BE2C (cell line): ENCODE measurements at regions not wholly inside any gene's neighbourhood (a gene's known extent, or its start where the extent isn't known, plus 50 kb on each side); places are given as distances from the start of the nearest gene placed in this dataset.

Source experiments
- DNase-seq: peaks from one replicate; pipeline ENCODE4 v3.0.0-alpha.2; 2020
- H3K27me3 ChIP-seq: fragments of 250-450 bp; sonication (Bioruptor Pico); 2 replicates; pipeline ENCODE4 v1.5.1; 2020; ENCODE audit warnings: mild to moderate bottlenecking
- H3K36me3 ChIP-seq: fragments of 250-450 bp; sonication (Bioruptor Pico); 2 replicates; pipeline ENCODE4 v1.5.1; 2020; ENCODE audit warnings: mild to moderate bottlenecking
- H3K4me1 ChIP-seq: fragments of 250-450 bp; sonication (Bioruptor Pico); 2 replicates; pipeline ENCODE4 v1.5.1; 2020
- H3K4me3 ChIP-seq: 2 replicates; pipeline ENCODE4 v1.5.1; 2011; ENCODE audit warnings: low read depth, low read length
- H3K9me3 ChIP-seq: fragments of 250-450 bp; sonication (Bioruptor Pico); 2 replicates; pipeline ENCODE4 v1.5.1; 2020
- CTCF ChIP-seq: IDR thresholded peaks from 2 replicates; pipeline ENCODE4 v1.5.1; 2012; ENCODE audit warnings: mild to moderate bottlenecking, low read depth, low read length

- no peak overlapping the region for H3K4me3 ChIP-seq
- DNase-seq: no peak
- no peak for TF ChIP-seq CTCF
- H3K4me1 ChIP-seq: no peaks in the 10 kb centered on the region
- no peaks in the 10 kb centered on the region for H3K9me3 ChIP-seq
- H3K27me3 ChIP-seq: peaks cover 11% of the 10 kb centered on the region
- H3K36me3 ChIP-seq: no peaks in the 10 kb centered on the region
These were observed 513.3 kb upstream of the CCDC196 start for GRCh38 chr14:65972891-65973290.

GRCh38 chr14:65975865-65976264 lies 510.3 kb upstream of the CCDC196 start:
- no peak for TF ChIP-seq CTCF
- Histone ChIP-seq H3K4me1 (no peaks in the 10 kb centered on the region), H3K9me3 (no peaks in the 10 kb centered on the region), H3K27me3 (peaks cover 11% of the 10 kb centered on the region), H3K36me3 (no peaks in the 10 kb centered on the region), H3K4me3 (no peak overlapping the region)
- DNase-seq: no peak

GRCh38 chr14:65976761-65977404 lies 509.3 kb upstream of the CCDC196 start:
- Histone ChIP-seq H3K27me3 (peaks cover 11% of the 10 kb centered on the region), H3K36me3 (no peaks in the 10 kb centered on the region), H3K9me3 (no peaks in the 10 kb centered on the region), H3K4me3 (no peak overlapping the region), H3K4me1 (no peaks in the 10 kb centered on the region)
- TF ChIP-seq CTCF: no peak
- no peak for DNase-seq

GRCh38 chr14:65981192-65981843 lies 504.9 kb upstream of the CCDC196 start:
- Histone ChIP-seq H3K4me1 (no peaks in the 10 kb centered on the region), H3K27me3 (peaks cover 9% of the 10 kb centered on the region; the same call in 1 of the 2 replicates), H3K9me3 (no peaks in the 10 kb centered on the region), H3K4me3 (no peak overlapping the region), H3K36me3 (no peaks in the 10 kb centered on the region)
- DNase-seq: no peak
- no peak for TF ChIP-seq CTCF

DNA sequence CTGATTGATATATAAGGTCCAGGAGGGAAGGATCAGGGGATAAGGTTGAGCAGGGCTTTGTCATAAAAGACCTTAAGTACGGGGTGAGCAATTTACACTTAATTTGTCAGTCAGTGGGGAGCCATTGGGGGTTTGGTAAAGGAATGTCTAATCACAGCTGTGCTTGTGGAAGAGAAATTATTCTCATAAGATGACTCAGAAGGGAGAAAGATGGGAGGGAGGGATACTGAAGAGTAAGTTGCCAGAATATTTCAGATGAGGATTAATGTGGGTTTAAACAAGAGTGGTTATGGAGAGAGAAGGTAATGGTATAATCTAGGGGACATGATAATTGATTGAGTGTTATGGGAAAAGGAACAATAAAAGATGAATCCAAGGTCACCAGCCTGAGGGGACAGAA lies 500.1 kb upstream of the CCDC196 start:
- no peaks in the 10 kb centered on the region for H3K9me3 ChIP-seq
- no peak for DNase-seq
- no peak overlapping the region for H3K4me3 ChIP-seq
- no peaks in the 10 kb centered on the region for H3K4me1 ChIP-seq
- H3K27me3 ChIP-seq: peaks cover 9% of the 10 kb centered on the region; the same call in 1 of the 2 replicates
- no peak for TF ChIP-seq CTCF
- no peaks in the 10 kb centered on the region for H3K36me3 ChIP-seq

GRCh38 chr14:65989981-65990380 lies 496.2 kb upstream of the CCDC196 start:
- DNase-seq: no peak

More at GRCh38 chr14:65989981-65990380, 496.2 kb upstream of the CCDC196 start:
- Histone ChIP-seq H3K4me3 (no peak overlapping the region), H3K4me1 (no peaks in the 10 kb centered on the region), H3K9me3 (no peaks in the 10 kb centered on the region), H3K27me3 (peaks cover 3% of the 10 kb centered on the region; the same call in 1 of the 2 replicates), H3K36me3 (no peaks in the 10 kb centered on the region)
- no peak for TF ChIP-seq CTCF
